PC-9 (cell line): ENCODE measurements at regions not wholly inside any gene's neighbourhood (a gene's known extent, or its start where the extent isn't known, plus 50 kb on each side); places are given as distances from the start of the nearest gene placed in this dataset.
"Not testable (repeated sequence)": the region's sequence is repeated elsewhere in the genome, so short reads cannot be mapped to it uniquely, and the experiment has no call there.

Experiments used
- BruUV-seq: library from RNA; stranded (reverse); fragments of 400-500 nt; replicated peaks from 2 replicates; lab custom pipeline; 2021; lab: Mats Ljungman, UMichigan
- CTCF ChIA-PET: fragments of 300-600 bp; sonication (Branson Sonifier 250); formaldehyde crosslinking; loops from one replicate; lab custom pipeline; 2022; ENCODE audit warnings: antibody characterized with exemption; lab: Charles Lee
- POLR2A ChIA-PET: fragments of 300-600 bp; sonication (Branson Sonifier 250); formaldehyde crosslinking; loops from one replicate; lab custom pipeline; 2022; ENCODE audit warnings: antibody characterized with exemption; ENCODE audit not compliant: unreplicated experiment; lab: Charles Lee
- DNase-seq, 2 experiments: peaks; one replicate each; pipeline versions ENCODE4 v3.0.0 to v3.0.0-alpha.2; 2015 to 2022; ENCODE audit warnings: mixed read lengths in 1 of 2
- H2AFZ ChIP-seq: fragments of 200-600 bp; sonication (generic); 2 replicates; pipeline ENCODE4 v1.8.1; 2017; ENCODE audit warnings: antibody characterized with exemption
- H3F3A ChIP-seq: fragments of 200-600 bp; sonication (generic); 2 replicates; pipeline ENCODE4 v1.8.1; 2017; ENCODE audit warnings: antibody characterized with exemption, mild to moderate bottlenecking, low read depth; ENCODE audit not compliant: insufficient read depth
- H3K27ac ChIP-seq: fragments of 200-600 bp; sonication (generic); 2 replicates; pipeline ENCODE4 v1.6.1; 2016; ENCODE audit warnings: mixed run types
- H3K27me3 ChIP-seq: fragments of 200-600 bp; sonication (generic); 2 replicates; pipeline ENCODE4 v1.6.1; 2016; ENCODE audit warnings: low read depth, mixed run types; ENCODE audit not compliant: insufficient read depth
- H3K36me3 ChIP-seq: fragments of 200-600 bp; sonication (generic); 2 replicates; pipeline ENCODE4 v1.6.1; 2016; ENCODE audit warnings: low read depth, mixed run types
- H3K4me1 ChIP-seq: fragments of 200-600 bp; sonication (generic); replicated peaks from 2 replicates; pipeline ENCODE4 v1.6.1; 2016; ENCODE audit warnings: mixed run types; ENCODE audit not compliant: insufficient read depth
- H3K4me2 ChIP-seq: fragments of 200-600 bp; sonication (generic); 2 replicates; pipeline ENCODE4 v1.6.1; 2017; ENCODE audit warnings: mixed run types
- H3K4me3 ChIP-seq: fragments of 200-600 bp; sonication (generic); 2 replicates; pipeline ENCODE4 v1.6.1; 2016; ENCODE audit warnings: mixed run types
- H3K79me2 ChIP-seq: fragments of 200-600 bp; sonication (generic); 2 replicates; pipeline ENCODE4 v1.6.1; 2017; ENCODE audit warnings: low read depth, mixed run types
- H3K9me2 ChIP-seq: fragments of 200-600 bp; sonication (generic); 2 replicates; pipeline ENCODE4 v1.8.1; 2017; ENCODE audit warnings: mild to moderate bottlenecking; ENCODE audit not compliant: insufficient read depth
- H3K9me3 ChIP-seq: fragments of 200-600 bp; sonication (generic); 2 replicates; pipeline ENCODE4 v1.8.1; 2016; ENCODE audit warnings: low read depth; ENCODE audit not compliant: insufficient read depth
- H4K20me1 ChIP-seq: fragments of 200-600 bp; sonication (generic); 2 replicates; pipeline ENCODE4 v1.8.1; 2017; ENCODE audit not compliant: insufficient read depth
- EZH2 ChIP-seq: fragments of 200-600 bp; sonication (generic); IDR thresholded peaks from 2 replicates; pipeline ENCODE4 v1.8.0; 2017; ENCODE audit warnings: antibody characterized with exemption, low read depth
- intact Hi-C: fragments of 100-400 bp; cut with micrococcal nuclease; formaldehyde crosslinking; loops from one replicate; pipeline ENCODE4 v1.10.0; 2022; ENCODE audit not compliant: unreplicated experiment
- TF ChIP-seq, protein P1 (sequence below): fragments of 200-600 bp; sonication (generic); conservative IDR thresholded peaks from 2 replicates; pipeline ENCODE4 v1.6.1; 2017; ENCODE audit warnings: mixed run types, antibody characterized with exemption, mild to moderate bottlenecking, moderate library complexity

DNA sequence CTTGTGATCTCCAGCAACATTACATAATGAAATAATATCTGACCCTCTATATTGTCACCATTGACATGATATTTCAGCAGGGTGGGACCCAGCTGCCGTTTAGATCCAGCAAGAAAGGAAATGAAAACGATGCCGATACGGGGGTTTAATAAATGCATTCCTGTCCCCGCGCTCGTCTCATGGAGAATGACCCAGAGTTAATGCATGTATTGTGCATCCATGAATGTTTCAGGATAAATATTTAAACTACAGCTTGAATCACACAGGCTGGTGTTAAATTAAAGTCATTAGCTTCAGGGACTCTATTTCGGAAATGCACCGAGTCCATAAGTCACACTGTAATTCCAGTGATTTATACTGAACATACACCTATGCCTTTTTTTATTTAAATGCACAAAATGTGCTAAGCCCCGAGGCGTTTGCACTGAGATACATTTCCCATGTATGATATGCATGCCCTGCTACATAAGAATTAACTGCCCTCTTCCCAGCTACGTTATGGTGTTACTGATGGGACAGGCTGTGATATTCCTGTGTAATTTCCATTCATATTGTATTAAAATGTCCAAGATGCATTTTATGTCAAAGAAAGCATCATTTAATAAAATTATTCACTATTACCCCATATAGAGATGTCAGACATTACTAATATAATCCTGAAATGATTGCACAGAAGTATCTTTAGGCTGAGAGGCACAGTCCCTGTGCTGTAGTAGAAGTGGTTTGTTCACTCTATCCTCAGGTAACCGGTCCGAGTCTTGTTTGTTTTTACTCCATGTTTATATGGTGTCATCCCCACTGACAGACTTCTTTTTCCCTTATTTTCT lies 109.3 kb upstream of the ZNF516 start:
- Histone ChIP-seq H3K79me2 (no peaks in the 10 kb centered on the region), H3K36me3 (no peaks in the 10 kb centered on the region), H3K27ac (no peak overlapping the region), H3K27me3 (no peaks in the 10 kb centered on the region), H3K4me3 (no peak overlapping the region), H4K20me1 (no peaks in the 10 kb centered on the region), H3K4me1 (peaks cover 4% of the 10 kb centered on the region; the same call in 1 of the 2 replicates), H3K9me3 (no peaks in the 10 kb centered on the region), H3F3A (no peaks in the 10 kb centered on the region), H2AFZ (no peak overlapping the region), H3K4me2 (peak overlapping the region; percentile 15; the same call in 1 of the 2 replicates), H3K9me2 (no peaks in the 10 kb centered on the region)
- ChIA-PET CTCF (no interaction called here), POLR2A (no interaction called here)
- DNase-seq: no peak
- TF ChIP-seq, protein P1, sequence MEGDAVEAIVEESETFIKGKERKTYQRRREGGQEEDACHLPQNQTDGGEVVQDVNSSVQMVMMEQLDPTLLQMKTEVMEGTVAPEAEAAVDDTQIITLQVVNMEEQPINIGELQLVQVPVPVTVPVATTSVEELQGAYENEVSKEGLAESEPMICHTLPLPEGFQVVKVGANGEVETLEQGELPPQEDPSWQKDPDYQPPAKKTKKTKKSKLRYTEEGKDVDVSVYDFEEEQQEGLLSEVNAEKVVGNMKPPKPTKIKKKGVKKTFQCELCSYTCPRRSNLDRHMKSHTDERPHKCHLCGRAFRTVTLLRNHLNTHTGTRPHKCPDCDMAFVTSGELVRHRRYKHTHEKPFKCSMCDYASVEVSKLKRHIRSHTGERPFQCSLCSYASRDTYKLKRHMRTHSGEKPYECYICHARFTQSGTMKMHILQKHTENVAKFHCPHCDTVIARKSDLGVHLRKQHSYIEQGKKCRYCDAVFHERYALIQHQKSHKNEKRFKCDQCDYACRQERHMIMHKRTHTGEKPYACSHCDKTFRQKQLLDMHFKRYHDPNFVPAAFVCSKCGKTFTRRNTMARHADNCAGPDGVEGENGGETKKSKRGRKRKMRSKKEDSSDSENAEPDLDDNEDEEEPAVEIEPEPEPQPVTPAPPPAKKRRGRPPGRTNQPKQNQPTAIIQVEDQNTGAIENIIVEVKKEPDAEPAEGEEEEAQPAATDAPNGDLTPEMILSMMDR: no peak
- no peak for TF ChIP-seq EZH2
- BruUV-seq: no TSS peak
- intact Hi-C loops: no loop called here

DNA sequence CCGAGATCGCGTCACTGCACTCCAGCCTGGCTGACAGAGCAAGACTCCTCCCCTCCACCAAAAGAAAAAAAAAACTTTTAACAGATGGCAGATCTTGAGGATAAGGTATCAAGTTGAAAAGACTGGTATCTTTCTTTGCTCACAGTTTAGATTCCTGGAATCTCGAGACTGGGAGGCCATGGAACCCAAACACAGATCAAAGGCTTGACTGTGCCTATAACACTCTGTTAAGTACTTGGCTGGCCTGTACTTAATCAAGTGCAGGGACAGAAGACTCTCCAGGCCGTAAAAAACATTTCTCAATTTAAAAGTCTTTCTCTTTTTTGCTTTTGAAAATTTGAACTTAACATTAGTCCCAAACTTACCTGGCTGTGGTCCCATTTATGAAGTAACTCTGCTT lies 107.1 kb upstream of the ZNF516 start:
- BruUV-seq: no TSS peak
- Histone ChIP-seq H3K4me3 (no peak overlapping the region), H3K9me3 (no peaks in the 10 kb centered on the region), H3K79me2 (no peaks in the 10 kb centered on the region), H3K36me3 (no peaks in the 10 kb centered on the region), H3K27ac (no peak overlapping the region), H3K9me2 (no peaks in the 10 kb centered on the region), H2AFZ (no peak overlapping the region), H3K27me3 (no peaks in the 10 kb centered on the region), H4K20me1 (no peaks in the 10 kb centered on the region), H3K4me1 (peaks cover 4% of the 10 kb centered on the region; the same call in 1 of the 2 replicates), H3F3A (no peaks in the 10 kb centered on the region), H3K4me2 (no peak overlapping the region)
- CTCF ChIA-PET: no interaction called here
- no peak for TF ChIP-seq EZH2
- TF ChIP-seq, protein P1: no peak
- intact Hi-C loops: no loop called here
- POLR2A ChIA-PET: no interaction called here
- no peak for DNase-seq

- H3K79me2 ChIP-seq, H3K9me2 ChIP-seq, H3K27me3 ChIP-seq, H4K20me1 ChIP-seq, H2AFZ ChIP-seq, H3K36me3 ChIP-seq, H3K4me2 ChIP-seq, H3K4me1 ChIP-seq, H3K4me3 ChIP-seq, H3F3A ChIP-seq, BruUV-seq, H3K9me3 ChIP-seq, POLR2A ChIA-PET, intact Hi-C loops, H3K27ac ChIP-seq, CTCF ChIA-PET, DNase-seq: not testable (repeated sequence)
Measured at GRCh38 chr18:76600076-76600475, 105.0 kb upstream of the ZNF516 start.
